ENCODE measurements at regions not wholly inside any gene's neighbourhood (a gene's known extent, or its start where the extent isn't known, plus 50 kb on each side); places are given as distances from the start of the nearest gene placed in this dataset.

GRCh38 chrX:40467454-40467853 lies 113.3 kb upstream of the ATP6AP2 start:
- no peak for TF ChIP-seq CTCF (IDR thresholded peaks at IDR 0.05; ENCODE audit: unreplicated experiment)
- H3K4me3 Mint-ChIP-seq (ENCODE audit: unreplicated experiment): no peak overlapping the region
- H3K36me3 Mint-ChIP-seq (ENCODE audit: low read depth, unreplicated experiment): no peaks in the 10 kb centered on the region
- no peaks in the 10 kb centered on the region for H3K9me3 Mint-ChIP-seq (ENCODE audit: unreplicated experiment)
- no peak for DNase-seq (ENCODE audit: low spot score)
- peaks cover 14% of the 10 kb centered on the region for H3K4me1 Mint-ChIP-seq (ENCODE audit: unreplicated experiment)
- no peak overlapping the region for H3K27ac Mint-ChIP-seq (ENCODE audit: unreplicated experiment)
- H3K27me3 Mint-ChIP-seq (ENCODE audit: unreplicated experiment): peaks cover 9% of the 10 kb centered on the region

DNA sequence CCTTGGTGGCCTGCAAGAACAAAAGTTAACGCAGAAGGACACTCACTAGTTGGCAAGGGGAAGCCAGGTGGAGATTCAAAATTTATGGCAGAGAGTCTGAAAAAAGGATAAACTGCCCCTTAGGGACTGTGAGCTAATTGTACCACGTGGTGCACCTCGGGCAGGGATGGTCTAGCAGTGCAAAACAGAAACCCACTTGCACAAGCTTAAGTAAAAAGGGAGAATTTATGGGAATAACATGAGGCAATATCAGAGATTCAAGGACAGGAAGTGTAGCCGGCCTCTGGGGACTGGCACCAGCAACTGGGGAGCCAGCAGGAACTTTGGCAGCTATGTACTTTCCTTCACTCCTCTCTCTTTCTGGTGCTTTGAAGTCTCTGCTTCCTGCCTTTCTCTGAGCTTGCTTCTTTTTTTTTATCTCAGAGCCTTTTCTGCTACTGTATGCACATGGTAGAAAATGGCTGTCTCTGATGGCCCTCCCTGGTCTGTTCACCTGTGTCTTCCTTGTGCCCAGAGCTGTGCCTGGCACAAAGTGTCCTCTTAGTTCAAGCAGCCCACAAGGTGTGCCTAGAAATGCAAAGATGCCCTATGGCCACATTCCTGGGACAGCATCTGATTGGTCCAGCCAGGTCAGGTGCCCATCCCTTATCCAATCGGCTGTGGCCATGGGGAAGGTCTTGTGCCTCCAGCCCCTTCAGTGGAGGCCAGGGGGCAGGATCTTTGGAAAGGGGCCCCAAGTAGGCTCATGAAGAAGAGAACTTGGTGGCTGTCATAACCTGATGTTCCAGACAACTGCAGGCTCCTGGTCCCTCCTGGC lies 114.8 kb upstream of the ATP6AP2 start:
- no peak overlapping the region for H3K27ac Mint-ChIP-seq (ENCODE audit: unreplicated experiment)
- H3K27me3 Mint-ChIP-seq (ENCODE audit: unreplicated experiment): peaks cover 7% of the 10 kb centered on the region
- no peaks in the 10 kb centered on the region for H3K36me3 Mint-ChIP-seq (ENCODE audit: low read depth, unreplicated experiment)
- no peaks in the 10 kb centered on the region for H3K9me3 Mint-ChIP-seq (ENCODE audit: unreplicated experiment)
- peaks cover 13% of the 10 kb centered on the region for H3K4me1 Mint-ChIP-seq (ENCODE audit: unreplicated experiment)
- no peak for DNase-seq (ENCODE audit: low spot score)
- H3K4me3 Mint-ChIP-seq (ENCODE audit: unreplicated experiment): no peak overlapping the region
- no peak for TF ChIP-seq CTCF (IDR thresholded peaks at IDR 0.05; ENCODE audit: unreplicated experiment)

DNA sequence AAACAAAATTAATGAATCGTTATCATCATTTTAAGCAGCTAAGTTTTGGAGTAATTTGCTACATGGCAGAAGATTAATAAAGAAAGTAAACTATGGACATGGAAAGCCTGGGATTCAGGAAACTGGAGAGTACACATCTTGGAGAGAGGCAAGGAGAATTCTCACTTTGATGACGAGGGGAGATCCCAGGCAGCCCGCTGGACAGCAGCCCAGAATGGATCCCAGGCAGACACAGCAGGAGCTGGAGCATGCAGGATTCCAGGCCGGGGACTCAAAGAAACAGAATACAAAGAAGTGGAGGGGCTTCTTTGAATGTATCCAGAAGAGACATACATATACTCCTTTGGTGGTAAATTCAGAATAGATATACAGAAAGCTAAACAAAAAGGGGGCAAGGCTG lies 118.0 kb upstream of the ATP6AP2 start:
- Mint-ChIP-seq H3K27me3 (ENCODE audit: unreplicated experiment) (peaks cover 3% of the 10 kb centered on the region), H3K27ac (ENCODE audit: unreplicated experiment) (no peak overlapping the region), H3K4me3 (ENCODE audit: unreplicated experiment) (no peak overlapping the region), H3K36me3 (ENCODE audit: low read depth, unreplicated experiment) (no peaks in the 10 kb centered on the region), H3K4me1 (ENCODE audit: unreplicated experiment) (peaks cover 13% of the 10 kb centered on the region), H3K9me3 (ENCODE audit: unreplicated experiment) (no peaks in the 10 kb centered on the region)
- TF ChIP-seq CTCF (IDR thresholded peaks at IDR 0.05; ENCODE audit: unreplicated experiment): no peak
- no peak for DNase-seq (ENCODE audit: low spot score)

DNA sequence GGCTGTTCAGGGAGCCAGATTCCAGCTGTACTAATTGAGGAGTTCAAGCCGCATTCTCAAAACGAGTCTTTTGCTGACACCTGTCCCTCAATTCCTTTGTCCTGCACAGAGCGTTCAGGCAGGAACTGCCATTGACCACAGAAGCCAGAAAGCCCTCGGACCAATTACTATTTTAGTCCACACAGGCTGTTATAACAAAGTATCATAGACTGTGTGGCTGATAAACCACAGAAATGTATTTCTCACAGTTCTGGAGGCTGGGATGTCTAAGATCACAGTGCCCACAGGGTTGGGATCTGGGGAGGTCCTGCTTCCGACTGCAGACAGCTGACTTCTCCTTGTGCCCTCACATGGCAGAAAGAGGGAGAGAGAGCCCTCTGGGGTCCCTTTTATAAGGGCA lies 119.8 kb upstream of the ATP6AP2 start:
- Mint-ChIP-seq H3K4me3 (ENCODE audit: unreplicated experiment) (no peak overlapping the region), H3K27ac (ENCODE audit: unreplicated experiment) (no peak overlapping the region), H3K36me3 (ENCODE audit: low read depth, unreplicated experiment) (no peaks in the 10 kb centered on the region), H3K9me3 (ENCODE audit: unreplicated experiment) (no peaks in the 10 kb centered on the region), H3K4me1 (ENCODE audit: unreplicated experiment) (peaks cover 12% of the 10 kb centered on the region), H3K27me3 (ENCODE audit: unreplicated experiment) (peaks cover 3% of the 10 kb centered on the region)
- no peak for TF ChIP-seq CTCF (IDR thresholded peaks at IDR 0.05; ENCODE audit: unreplicated experiment)
- DNase-seq (ENCODE audit: low spot score): no peak

GRCh38 chrX:40459571-40460158 lies 121.1 kb upstream of the ATP6AP2 start:
- DNase-seq (ENCODE audit: low spot score): no peak
- H3K9me3 Mint-ChIP-seq (ENCODE audit: unreplicated experiment): no peaks in the 10 kb centered on the region

More at GRCh38 chrX:40459571-40460158, 121.1 kb upstream of the ATP6AP2 start:
- no peak overlapping the region for H3K4me3 Mint-ChIP-seq (ENCODE audit: unreplicated experiment)
- H3K4me1 Mint-ChIP-seq (ENCODE audit: unreplicated experiment): peaks cover 5% of the 10 kb centered on the region
- H3K27me3 Mint-ChIP-seq (ENCODE audit: unreplicated experiment): no peaks in the 10 kb centered on the region
- TF ChIP-seq CTCF (IDR thresholded peaks at IDR 0.05; ENCODE audit: unreplicated experiment): no peak
- no peaks in the 10 kb centered on the region for H3K36me3 Mint-ChIP-seq (ENCODE audit: low read depth, unreplicated experiment)
- no peak overlapping the region for H3K27ac Mint-ChIP-seq (ENCODE audit: unreplicated experiment)

Data from endothelial cell (in vitro differentiated cells).